WTC11 (cell line): ENCODE measurements at regions not wholly inside any gene's neighbourhood (a gene's known extent, or its start where the extent isn't known, plus 50 kb on each side); places are given as distances from the start of the nearest gene placed in this dataset.

Source experiments
- ATAC-seq: fragments of 200-7000 bp; cut with Tn5 transposase; 2 replicates; pipeline ENCODE4 v1.10.0; 2021; ENCODE audit warnings: mild to moderate bottlenecking, moderate library complexity
- CTCF ChIA-PET: fragments of 300-600 bp; sonication (Branson Sonifier 250); formaldehyde crosslinking; loops from one replicate; lab custom pipeline; 2021; ENCODE audit warnings: antibody characterized with exemption; lab: Charles Lee
- POLR2A ChIA-PET: fragments of 350-600 bp; sonication (Branson Sonifier 250); formaldehyde crosslinking; loops from one replicate; lab custom pipeline; 2021; ENCODE audit warnings: antibody characterized with exemption; lab: Charles Lee
- DNase-seq: peaks from one replicate; pipeline ENCODE4 v3.0.0; 2021; ENCODE audit warnings: low spot score
- H3K27ac Mint-ChIP-seq: 2 replicates; pipeline ENCODE4 v1.8.0; 2021; ENCODE audit warnings: mixed read lengths
- H3K27me3 Mint-ChIP-seq: 2 replicates; pipeline ENCODE4 v1.8.0; 2021; ENCODE audit warnings: low read depth, mild to moderate bottlenecking, moderate library complexity, mixed read lengths
- H3K36me3 Mint-ChIP-seq: 2 replicates; pipeline ENCODE4 v1.8.0; 2021; ENCODE audit warnings: mixed read lengths
- H3K4me1 Mint-ChIP-seq: 2 replicates; pipeline ENCODE4 v1.8.0; 2022; ENCODE audit warnings: mixed read lengths
- H3K4me3 Mint-ChIP-seq: 2 replicates; pipeline ENCODE4 v1.8.0; 2021; ENCODE audit warnings: mild to moderate bottlenecking, moderate library complexity, mixed read lengths
- H3K9me3 Mint-ChIP-seq: 2 replicates; pipeline ENCODE4 v1.8.0; 2021; ENCODE audit warnings: mixed read lengths
- CREM ChIP-seq: sonication (generic); formaldehyde crosslinking; IDR thresholded peaks from 2 replicates; pipeline ENCODE4 v1.8.1; 2022; ENCODE audit warnings: mild to moderate bottlenecking, missing genetic modification reagents, moderate library complexity
- ESRRA ChIP-seq: sonication (generic); formaldehyde crosslinking; IDR thresholded peaks from 2 replicates; pipeline ENCODE4 v1.8.1; 2022; ENCODE audit warnings: mild to moderate bottlenecking, missing genetic modification reagents, borderline replicate concordance
- FOXP1 ChIP-seq: sonication (generic); formaldehyde crosslinking; IDR thresholded peaks from 2 replicates; pipeline ENCODE4 v1.8.0; 2022; ENCODE audit warnings: missing genetic modification reagents, mild to moderate bottlenecking, moderate library complexity, borderline replicate concordance
- IRF2 ChIP-seq: sonication (generic); formaldehyde crosslinking; IDR thresholded peaks from 2 replicates; pipeline ENCODE4 v1.8.0; 2022; ENCODE audit warnings: low read depth, missing genetic modification reagents, borderline replicate concordance
- JAZF1 ChIP-seq: fragments of 250-450 bp; sonication (Bioruptor Pico); IDR thresholded peaks from 2 replicates; pipeline ENCODE4 v1.9.0; 2021; ENCODE audit warnings: moderate library complexity, mild to moderate bottlenecking, inconsistent platforms
- NFE2L1 ChIP-seq: sonication (generic); formaldehyde crosslinking; IDR thresholded peaks from 2 replicates; pipeline ENCODE4 v1.8.1; 2023; ENCODE audit warnings: missing genetic modification reagents
- NR1H2 ChIP-seq: sonication (generic); formaldehyde crosslinking; IDR thresholded peaks from 2 replicates; pipeline ENCODE4 v1.9.0; 2021; ENCODE audit warnings: mild to moderate bottlenecking, moderate library complexity, missing genetic modification reagents
- PRRX2 ChIP-seq: fragments of 250-450 bp; sonication (Bioruptor Pico); IDR thresholded peaks from 2 replicates; pipeline ENCODE4 v1.8.0; 2021; ENCODE audit warnings: mild to moderate bottlenecking
- ZNF263 ChIP-seq: sonication (generic); formaldehyde crosslinking; IDR thresholded peaks from 2 replicates; pipeline ENCODE4 v1.8.1; 2022; ENCODE audit warnings: low read depth, mild to moderate bottlenecking, moderate library complexity, missing genetic modification reagents
- ZNF423 ChIP-seq: fragments of 250-450 bp; sonication (Bioruptor Pico); IDR thresholded peaks from 2 replicates; pipeline ENCODE4 v2.1.2; 2022; ENCODE audit warnings: mild to moderate bottlenecking, moderate library complexity
- TF ChIP-seq, protein P1 (sequence below): fragments of 250-450 bp; sonication (Bioruptor Pico); IDR thresholded peaks from 2 replicates; pipeline ENCODE4 v1.9.0; 2021; ENCODE audit warnings: mild to moderate bottlenecking
- TF ChIP-seq, protein P2 (sequence below): sonication (generic); formaldehyde crosslinking; IDR thresholded peaks from 2 replicates; pipeline ENCODE4 v1.8.1; 2023; ENCODE audit warnings: mild to moderate bottlenecking, missing genetic modification reagents
- TF ChIP-seq, protein P3 (sequence below): fragments of 250-450 bp; sonication (Bioruptor Pico); IDR thresholded peaks from 2 replicates; pipeline ENCODE4 v2.1.2; 2022; ENCODE audit warnings: mild to moderate bottlenecking, moderate library complexity
- TF ChIP-seq, protein P4 (sequence below): fragments of 200-600 bp; IDR thresholded peaks from 2 replicates; pipeline ENCODE4 v1.8.0; 2022; ENCODE audit warnings: antibody characterized with exemption
- TF ChIP-seq, protein P5 (sequence below): sonication (generic); formaldehyde crosslinking; IDR thresholded peaks from 2 replicates; pipeline ENCODE4 v1.8.1; 2023; ENCODE audit warnings: mild to moderate bottlenecking, missing genetic modification reagents
- TF ChIP-seq, protein P6 (sequence below): sonication (generic); formaldehyde crosslinking; IDR thresholded peaks from 2 replicates; pipeline ENCODE4 v1.8.1; 2022; ENCODE audit warnings: missing genetic modification reagents, borderline replicate concordance
- TF ChIP-seq, protein P7 (sequence below): sonication (generic); formaldehyde crosslinking; IDR thresholded peaks from 2 replicates; pipeline ENCODE4 v1.8.0; 2023; ENCODE audit warnings: missing genetic modification reagents, mild to moderate bottlenecking, borderline replicate concordance
- TF ChIP-seq, protein P8 (sequence below): fragments of 250-450 bp; sonication (Bioruptor Pico); IDR thresholded peaks from 2 replicates; pipeline ENCODE4 v1.9.0; 2021; ENCODE audit warnings: mild to moderate bottlenecking
- TF ChIP-seq, protein P9 (sequence below): sonication (generic); formaldehyde crosslinking; IDR thresholded peaks from 2 replicates; pipeline ENCODE4 v1.8.0; 2023; ENCODE audit warnings: mild to moderate bottlenecking, missing genetic modification reagents

DNA sequence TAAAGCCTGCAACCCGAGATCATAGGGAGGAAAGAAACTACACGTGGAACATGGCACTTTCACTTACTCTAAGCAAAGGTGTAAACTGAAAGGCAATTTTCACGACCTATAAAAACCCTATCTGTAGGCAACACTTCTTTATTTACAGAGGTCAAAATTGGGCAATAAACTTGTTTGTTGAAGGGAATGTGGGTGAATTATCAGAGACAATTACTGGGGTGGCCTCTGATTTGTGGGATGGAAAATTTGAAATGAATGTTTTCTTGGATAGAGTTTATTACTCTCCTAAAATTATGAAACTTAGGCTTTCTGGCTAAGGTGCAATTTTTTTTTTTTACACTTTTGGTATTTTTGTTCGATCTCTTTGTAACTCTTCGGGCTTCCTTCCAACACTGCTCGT, 734.1 kb upstream of the TENM3 start:
- Mint-ChIP-seq H3K4me3 (no peak overlapping the region), H3K36me3 (no peaks in the 10 kb centered on the region), H3K9me3 (no peaks in the 10 kb centered on the region), H3K4me1 (peaks cover 48% of the 10 kb centered on the region), H3K27me3 (no peaks in the 10 kb centered on the region), H3K27ac (no peak overlapping the region)
- no peak for DNase-seq
- ChIA-PET POLR2A (no interaction called here), CTCF (no interaction called here)
- ATAC-seq, result no peak
- no peak for TF ChIP-seq JAZF1 (CRISPR knock-in tag)
- TF ChIP-seq ZNF263 (CRISPR knock-in tag), result no peak
- no peak for TF ChIP-seq ZNF423 (CRISPR knock-in tag)
- TF ChIP-seq, protein P1, sequence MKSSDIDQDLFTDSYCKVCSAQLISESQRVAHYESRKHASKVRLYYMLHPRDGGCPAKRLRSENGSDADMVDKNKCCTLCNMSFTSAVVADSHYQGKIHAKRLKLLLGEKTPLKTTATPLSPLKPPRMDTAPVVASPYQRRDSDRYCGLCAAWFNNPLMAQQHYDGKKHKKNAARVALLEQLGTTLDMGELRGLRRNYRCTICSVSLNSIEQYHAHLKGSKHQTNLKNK (CRISPR knock-in tag), result no peak
- TF ChIP-seq, protein P2, sequence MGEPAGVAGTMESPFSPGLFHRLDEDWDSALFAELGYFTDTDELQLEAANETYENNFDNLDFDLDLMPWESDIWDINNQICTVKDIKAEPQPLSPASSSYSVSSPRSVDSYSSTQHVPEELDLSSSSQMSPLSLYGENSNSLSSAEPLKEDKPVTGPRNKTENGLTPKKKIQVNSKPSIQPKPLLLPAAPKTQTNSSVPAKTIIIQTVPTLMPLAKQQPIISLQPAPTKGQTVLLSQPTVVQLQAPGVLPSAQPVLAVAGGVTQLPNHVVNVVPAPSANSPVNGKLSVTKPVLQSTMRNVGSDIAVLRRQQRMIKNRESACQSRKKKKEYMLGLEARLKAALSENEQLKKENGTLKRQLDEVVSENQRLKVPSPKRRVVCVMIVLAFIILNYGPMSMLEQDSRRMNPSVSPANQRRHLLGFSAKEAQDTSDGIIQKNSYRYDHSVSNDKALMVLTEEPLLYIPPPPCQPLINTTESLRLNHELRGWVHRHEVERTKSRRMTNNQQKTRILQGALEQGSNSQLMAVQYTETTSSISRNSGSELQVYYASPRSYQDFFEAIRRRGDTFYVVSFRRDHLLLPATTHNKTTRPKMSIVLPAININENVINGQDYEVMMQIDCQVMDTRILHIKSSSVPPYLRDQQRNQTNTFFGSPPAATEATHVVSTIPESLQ (CRISPR knock-in tag), result no peak
- TF ChIP-seq IRF2 (CRISPR knock-in tag), result no peak
- TF ChIP-seq ESRRA (CRISPR knock-in tag), result no peak
- TF ChIP-seq NFE2L1 (CRISPR knock-in tag), result no peak
- TF ChIP-seq, protein P3, sequence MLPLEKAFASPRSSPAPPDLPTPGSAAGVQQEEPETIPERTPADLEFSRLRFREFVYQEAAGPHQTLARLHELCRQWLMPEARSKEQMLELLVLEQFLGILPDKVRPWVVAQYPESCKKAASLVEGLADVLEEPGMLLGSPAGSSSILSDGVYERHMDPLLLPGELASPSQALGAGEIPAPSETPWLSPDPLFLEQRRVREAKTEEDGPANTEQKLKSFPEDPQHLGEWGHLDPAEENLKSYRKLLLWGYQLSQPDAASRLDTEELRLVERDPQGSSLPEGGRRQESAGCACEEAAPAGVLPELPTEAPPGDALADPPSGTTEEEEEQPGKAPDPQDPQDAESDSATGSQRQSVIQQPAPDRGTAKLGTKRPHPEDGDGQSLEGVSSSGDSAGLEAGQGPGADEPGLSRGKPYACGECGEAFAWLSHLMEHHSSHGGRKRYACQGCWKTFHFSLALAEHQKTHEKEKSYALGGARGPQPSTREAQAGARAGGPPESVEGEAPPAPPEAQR (CRISPR knock-in tag), result no peak
- TF ChIP-seq PRRX2 (CRISPR knock-in tag), result no peak
- TF ChIP-seq, protein P4, sequence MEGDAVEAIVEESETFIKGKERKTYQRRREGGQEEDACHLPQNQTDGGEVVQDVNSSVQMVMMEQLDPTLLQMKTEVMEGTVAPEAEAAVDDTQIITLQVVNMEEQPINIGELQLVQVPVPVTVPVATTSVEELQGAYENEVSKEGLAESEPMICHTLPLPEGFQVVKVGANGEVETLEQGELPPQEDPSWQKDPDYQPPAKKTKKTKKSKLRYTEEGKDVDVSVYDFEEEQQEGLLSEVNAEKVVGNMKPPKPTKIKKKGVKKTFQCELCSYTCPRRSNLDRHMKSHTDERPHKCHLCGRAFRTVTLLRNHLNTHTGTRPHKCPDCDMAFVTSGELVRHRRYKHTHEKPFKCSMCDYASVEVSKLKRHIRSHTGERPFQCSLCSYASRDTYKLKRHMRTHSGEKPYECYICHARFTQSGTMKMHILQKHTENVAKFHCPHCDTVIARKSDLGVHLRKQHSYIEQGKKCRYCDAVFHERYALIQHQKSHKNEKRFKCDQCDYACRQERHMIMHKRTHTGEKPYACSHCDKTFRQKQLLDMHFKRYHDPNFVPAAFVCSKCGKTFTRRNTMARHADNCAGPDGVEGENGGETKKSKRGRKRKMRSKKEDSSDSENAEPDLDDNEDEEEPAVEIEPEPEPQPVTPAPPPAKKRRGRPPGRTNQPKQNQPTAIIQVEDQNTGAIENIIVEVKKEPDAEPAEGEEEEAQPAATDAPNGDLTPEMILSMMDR, result no peak
- TF ChIP-seq, protein P5, sequence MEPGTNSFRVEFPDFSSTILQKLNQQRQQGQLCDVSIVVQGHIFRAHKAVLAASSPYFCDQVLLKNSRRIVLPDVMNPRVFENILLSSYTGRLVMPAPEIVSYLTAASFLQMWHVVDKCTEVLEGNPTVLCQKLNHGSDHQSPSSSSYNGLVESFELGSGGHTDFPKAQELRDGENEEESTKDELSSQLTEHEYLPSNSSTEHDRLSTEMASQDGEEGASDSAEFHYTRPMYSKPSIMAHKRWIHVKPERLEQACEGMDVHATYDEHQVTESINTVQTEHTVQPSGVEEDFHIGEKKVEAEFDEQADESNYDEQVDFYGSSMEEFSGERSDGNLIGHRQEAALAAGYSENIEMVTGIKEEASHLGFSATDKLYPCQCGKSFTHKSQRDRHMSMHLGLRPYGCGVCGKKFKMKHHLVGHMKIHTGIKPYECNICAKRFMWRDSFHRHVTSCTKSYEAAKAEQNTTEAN (CRISPR knock-in tag), result no peak
- TF ChIP-seq CREM (CRISPR knock-in tag), result no peak
- TF ChIP-seq, protein P6, sequence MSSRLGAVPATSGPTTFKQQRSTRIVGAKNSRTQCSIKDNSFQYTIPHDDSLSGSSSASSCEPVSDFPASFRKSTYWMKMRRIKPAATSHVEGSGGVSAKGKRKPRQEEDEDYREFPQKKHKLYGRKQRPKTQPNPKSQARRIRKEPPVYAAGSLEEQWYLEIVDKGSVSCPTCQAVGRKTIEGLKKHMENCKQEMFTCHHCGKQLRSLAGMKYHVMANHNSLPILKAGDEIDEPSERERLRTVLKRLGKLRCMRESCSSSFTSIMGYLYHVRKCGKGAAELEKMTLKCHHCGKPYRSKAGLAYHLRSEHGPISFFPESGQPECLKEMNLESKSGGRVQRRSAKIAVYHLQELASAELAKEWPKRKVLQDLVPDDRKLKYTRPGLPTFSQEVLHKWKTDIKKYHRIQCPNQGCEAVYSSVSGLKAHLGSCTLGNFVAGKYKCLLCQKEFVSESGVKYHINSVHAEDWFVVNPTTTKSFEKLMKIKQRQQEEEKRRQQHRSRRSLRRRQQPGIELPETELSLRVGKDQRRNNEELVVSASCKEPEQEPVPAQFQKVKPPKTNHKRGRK (CRISPR knock-in tag), result no peak
- TF ChIP-seq, protein P7, sequence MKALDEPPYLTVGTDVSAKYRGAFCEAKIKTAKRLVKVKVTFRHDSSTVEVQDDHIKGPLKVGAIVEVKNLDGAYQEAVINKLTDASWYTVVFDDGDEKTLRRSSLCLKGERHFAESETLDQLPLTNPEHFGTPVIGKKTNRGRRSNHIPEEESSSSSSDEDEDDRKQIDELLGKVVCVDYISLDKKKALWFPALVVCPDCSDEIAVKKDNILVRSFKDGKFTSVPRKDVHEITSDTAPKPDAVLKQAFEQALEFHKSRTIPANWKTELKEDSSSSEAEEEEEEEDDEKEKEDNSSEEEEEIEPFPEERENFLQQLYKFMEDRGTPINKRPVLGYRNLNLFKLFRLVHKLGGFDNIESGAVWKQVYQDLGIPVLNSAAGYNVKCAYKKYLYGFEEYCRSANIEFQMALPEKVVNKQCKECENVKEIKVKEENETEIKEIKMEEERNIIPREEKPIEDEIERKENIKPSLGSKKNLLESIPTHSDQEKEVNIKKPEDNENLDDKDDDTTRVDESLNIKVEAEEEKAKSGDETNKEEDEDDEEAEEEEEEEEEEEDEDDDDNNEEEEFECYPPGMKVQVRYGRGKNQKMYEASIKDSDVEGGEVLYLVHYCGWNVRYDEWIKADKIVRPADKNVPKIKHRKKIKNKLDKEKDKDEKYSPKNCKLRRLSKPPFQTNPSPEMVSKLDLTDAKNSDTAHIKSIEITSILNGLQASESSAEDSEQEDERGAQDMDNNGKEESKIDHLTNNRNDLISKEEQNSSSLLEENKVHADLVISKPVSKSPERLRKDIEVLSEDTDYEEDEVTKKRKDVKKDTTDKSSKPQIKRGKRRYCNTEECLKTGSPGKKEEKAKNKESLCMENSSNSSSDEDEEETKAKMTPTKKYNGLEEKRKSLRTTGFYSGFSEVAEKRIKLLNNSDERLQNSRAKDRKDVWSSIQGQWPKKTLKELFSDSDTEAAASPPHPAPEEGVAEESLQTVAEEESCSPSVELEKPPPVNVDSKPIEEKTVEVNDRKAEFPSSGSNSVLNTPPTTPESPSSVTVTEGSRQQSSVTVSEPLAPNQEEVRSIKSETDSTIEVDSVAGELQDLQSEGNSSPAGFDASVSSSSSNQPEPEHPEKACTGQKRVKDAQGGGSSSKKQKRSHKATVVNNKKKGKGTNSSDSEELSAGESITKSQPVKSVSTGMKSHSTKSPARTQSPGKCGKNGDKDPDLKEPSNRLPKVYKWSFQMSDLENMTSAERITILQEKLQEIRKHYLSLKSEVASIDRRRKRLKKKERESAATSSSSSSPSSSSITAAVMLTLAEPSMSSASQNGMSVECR (CRISPR knock-in tag), result no peak
- no peak for TF ChIP-seq NR1H2 (CRISPR knock-in tag)
- TF ChIP-seq, protein P8, sequence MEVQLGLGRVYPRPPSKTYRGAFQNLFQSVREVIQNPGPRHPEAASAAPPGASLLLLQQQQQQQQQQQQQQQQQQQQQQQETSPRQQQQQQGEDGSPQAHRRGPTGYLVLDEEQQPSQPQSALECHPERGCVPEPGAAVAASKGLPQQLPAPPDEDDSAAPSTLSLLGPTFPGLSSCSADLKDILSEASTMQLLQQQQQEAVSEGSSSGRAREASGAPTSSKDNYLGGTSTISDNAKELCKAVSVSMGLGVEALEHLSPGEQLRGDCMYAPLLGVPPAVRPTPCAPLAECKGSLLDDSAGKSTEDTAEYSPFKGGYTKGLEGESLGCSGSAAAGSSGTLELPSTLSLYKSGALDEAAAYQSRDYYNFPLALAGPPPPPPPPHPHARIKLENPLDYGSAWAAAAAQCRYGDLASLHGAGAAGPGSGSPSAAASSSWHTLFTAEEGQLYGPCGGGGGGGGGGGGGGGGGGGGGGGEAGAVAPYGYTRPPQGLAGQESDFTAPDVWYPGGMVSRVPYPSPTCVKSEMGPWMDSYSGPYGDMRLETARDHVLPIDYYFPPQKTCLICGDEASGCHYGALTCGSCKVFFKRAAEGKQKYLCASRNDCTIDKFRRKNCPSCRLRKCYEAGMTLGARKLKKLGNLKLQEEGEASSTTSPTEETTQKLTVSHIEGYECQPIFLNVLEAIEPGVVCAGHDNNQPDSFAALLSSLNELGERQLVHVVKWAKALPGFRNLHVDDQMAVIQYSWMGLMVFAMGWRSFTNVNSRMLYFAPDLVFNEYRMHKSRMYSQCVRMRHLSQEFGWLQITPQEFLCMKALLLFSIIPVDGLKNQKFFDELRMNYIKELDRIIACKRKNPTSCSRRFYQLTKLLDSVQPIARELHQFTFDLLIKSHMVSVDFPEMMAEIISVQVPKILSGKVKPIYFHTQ (CRISPR knock-in tag), result no peak
- no peak for TF ChIP-seq FOXP1
- TF ChIP-seq, protein P9, sequence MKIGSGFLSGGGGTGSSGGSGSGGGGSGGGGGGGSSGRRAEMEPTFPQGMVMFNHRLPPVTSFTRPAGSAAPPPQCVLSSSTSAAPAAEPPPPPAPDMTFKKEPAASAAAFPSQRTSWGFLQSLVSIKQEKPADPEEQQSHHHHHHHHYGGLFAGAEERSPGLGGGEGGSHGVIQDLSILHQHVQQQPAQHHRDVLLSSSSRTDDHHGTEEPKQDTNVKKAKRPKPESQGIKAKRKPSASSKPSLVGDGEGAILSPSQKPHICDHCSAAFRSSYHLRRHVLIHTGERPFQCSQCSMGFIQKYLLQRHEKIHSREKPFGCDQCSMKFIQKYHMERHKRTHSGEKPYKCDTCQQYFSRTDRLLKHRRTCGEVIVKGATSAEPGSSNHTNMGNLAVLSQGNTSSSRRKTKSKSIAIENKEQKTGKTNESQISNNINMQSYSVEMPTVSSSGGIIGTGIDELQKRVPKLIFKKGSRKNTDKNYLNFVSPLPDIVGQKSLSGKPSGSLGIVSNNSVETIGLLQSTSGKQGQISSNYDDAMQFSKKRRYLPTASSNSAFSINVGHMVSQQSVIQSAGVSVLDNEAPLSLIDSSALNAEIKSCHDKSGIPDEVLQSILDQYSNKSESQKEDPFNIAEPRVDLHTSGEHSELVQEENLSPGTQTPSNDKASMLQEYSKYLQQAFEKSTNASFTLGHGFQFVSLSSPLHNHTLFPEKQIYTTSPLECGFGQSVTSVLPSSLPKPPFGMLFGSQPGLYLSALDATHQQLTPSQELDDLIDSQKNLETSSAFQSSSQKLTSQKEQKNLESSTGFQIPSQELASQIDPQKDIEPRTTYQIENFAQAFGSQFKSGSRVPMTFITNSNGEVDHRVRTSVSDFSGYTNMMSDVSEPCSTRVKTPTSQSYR, result no peak
